ENCODE measurements at regions not wholly inside any gene's neighbourhood (a gene's known extent, or its start where the extent isn't known, plus 50 kb on each side); places are given as distances from the start of the nearest gene placed in this dataset.

DNA sequence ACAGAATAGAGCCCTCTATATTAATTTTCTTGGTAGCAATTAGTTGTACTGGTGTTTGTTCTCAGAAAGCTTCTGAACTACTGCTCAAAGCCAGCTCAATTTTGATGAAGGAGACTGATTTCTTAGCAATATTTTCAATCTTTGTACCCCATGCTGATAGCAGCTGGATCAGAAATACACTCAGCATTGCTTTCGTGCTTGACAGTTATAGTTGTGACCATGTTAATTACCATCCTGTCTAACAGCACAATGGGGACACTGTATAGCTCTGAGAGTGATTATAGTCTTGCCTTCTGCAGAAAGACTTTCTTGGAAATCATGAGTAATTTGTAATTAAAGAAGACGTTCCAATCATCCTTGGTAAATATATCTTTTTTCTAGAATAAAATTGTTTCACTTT lies 79.7 kb upstream of the GNPDA2 start:
- no peak overlapping the region for H3K27ac Mint-ChIP-seq

DNA sequence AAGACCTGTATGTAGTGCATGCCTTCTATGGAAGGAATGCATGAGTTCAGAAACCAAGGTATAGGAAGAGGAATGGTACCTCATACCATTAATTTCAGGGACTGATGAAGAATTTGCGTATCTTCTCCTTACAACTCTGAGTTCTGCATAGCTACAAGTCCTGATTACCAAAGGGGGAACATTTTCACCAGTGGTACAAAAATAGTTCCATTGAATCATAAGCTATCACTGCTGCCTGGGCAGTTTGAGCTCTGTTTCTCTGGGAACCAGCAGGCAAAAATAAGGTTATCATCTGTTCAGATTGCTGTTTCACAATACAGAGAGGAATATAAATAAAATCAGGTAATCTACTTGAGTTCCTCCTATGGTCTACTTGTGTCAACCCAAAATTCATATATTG lies 77.9 kb upstream of the GNPDA2 start:
- ChIA-PET CTCF (no interaction called here), POLR2A (no interaction called here)
- TF ChIP-seq, protein P1, sequence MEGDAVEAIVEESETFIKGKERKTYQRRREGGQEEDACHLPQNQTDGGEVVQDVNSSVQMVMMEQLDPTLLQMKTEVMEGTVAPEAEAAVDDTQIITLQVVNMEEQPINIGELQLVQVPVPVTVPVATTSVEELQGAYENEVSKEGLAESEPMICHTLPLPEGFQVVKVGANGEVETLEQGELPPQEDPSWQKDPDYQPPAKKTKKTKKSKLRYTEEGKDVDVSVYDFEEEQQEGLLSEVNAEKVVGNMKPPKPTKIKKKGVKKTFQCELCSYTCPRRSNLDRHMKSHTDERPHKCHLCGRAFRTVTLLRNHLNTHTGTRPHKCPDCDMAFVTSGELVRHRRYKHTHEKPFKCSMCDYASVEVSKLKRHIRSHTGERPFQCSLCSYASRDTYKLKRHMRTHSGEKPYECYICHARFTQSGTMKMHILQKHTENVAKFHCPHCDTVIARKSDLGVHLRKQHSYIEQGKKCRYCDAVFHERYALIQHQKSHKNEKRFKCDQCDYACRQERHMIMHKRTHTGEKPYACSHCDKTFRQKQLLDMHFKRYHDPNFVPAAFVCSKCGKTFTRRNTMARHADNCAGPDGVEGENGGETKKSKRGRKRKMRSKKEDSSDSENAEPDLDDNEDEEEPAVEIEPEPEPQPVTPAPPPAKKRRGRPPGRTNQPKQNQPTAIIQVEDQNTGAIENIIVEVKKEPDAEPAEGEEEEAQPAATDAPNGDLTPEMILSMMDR (IDR thresholded peaks at IDR 0.05) = no peak
- intact Hi-C loops (cut with micrococcal nuclease) = no loop called here
- DNase-seq (no peak), ATAC-seq (ENCODE audit: low read depth) (no peak)
- no peak overlapping the region for H3K4me3 Mint-ChIP-seq
- H3K36me3 Mint-ChIP-seq (ENCODE audit: low read depth) = no peaks in the 10 kb centered on the region
- H3K9me3 Mint-ChIP-seq = peaks cover 3% of the 10 kb centered on the region
- no peaks in the 10 kb centered on the region for H3K27me3 Mint-ChIP-seq
- H3K4me1 Mint-ChIP-seq = no peaks in the 10 kb centered on the region
- no peak overlapping the region for H3K27ac Mint-ChIP-seq

More for the DNA sequence above, 79.7 kb upstream of the GNPDA2 start:
- H3K27me3 Mint-ChIP-seq = no peaks in the 10 kb centered on the region
- intact Hi-C loops (cut with micrococcal nuclease) = no loop called here
- ATAC-seq (ENCODE audit: low read depth) (no peak), DNase-seq (no peak)
- TF ChIP-seq, protein P1 (IDR thresholded peaks at IDR 0.05) = no peak
- no peaks in the 10 kb centered on the region for H3K4me1 Mint-ChIP-seq
- H3K9me3 Mint-ChIP-seq = peaks cover 3% of the 10 kb centered on the region
- H3K4me3 Mint-ChIP-seq = no peak overlapping the region
- ChIA-PET POLR2A (no interaction called here), CTCF (no interaction called here)
- H3K36me3 Mint-ChIP-seq (ENCODE audit: low read depth) = no peaks in the 10 kb centered on the region

DNA sequence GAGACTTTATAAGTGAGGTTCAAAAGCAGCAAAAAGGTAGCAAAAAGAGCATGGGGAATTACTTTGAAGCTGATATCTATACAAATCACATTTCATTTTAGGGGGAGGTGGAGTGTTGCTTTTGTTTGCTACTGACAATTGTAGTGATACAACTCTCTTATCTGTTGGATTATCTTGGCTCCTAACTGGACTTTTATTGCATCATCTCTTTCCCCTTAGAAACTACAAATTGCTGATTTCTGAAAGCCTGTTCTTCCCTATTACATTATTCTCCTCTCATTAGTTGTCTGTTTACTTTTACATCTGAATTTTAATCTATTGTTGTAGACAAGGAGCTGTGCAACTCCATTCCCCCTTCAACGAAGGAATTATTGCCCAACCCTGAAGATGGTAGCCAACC lies 75.0 kb upstream of the GNPDA2 start:
- Mint-ChIP-seq H3K27me3 (no peaks in the 10 kb centered on the region), H3K4me3 (no peak overlapping the region), H3K4me1 (no peaks in the 10 kb centered on the region), H3K27ac (no peak overlapping the region), H3K36me3 (ENCODE audit: low read depth) (no peaks in the 10 kb centered on the region), H3K9me3 (peaks cover 22% of the 10 kb centered on the region)
- POLR2A ChIA-PET = no interaction called here
- ATAC-seq (ENCODE audit: low read depth) (no peak), DNase-seq (no peak)
- intact Hi-C loops (cut with micrococcal nuclease) = no loop called here
- CTCF ChIA-PET = no interaction called here
- TF ChIP-seq, protein P1 (IDR thresholded peaks at IDR 0.05) = no peak

DNA sequence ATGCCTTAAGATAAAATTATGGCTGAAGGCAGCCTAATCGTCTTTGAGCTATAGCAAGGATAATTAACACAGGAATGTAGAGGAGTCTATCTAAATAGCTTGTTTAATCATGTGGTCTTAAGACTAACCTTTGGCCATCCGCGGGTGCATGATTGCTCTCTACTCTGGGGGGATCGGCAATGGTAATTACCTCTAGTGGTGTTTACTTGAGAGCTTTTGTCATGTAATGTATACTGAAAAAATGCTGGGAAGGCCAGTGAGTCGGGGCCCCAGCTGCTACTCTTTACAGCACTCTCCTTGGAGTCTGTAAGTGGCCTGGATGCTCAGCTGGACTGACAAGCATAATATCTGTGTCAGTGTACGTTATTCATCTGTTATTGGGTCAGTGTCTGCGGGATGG lies 65.5 kb upstream of the GNPDA2 start:
- Mint-ChIP-seq H3K36me3 (ENCODE audit: low read depth) (no peaks in the 10 kb centered on the region), H3K4me3 (no peak overlapping the region), H3K9me3 (peaks cover 1% of the 10 kb centered on the region), H3K27me3 (no peaks in the 10 kb centered on the region), H3K27ac (no peak overlapping the region), H3K4me1 (no peaks in the 10 kb centered on the region)
- DNase-seq (no peak), ATAC-seq (ENCODE audit: low read depth) (no peak)
- TF ChIP-seq, protein P1 (IDR thresholded peaks at IDR 0.05) = no peak
- intact Hi-C loops (cut with micrococcal nuclease) = no loop called here
- ChIA-PET POLR2A (no interaction called here), CTCF (no interaction called here)

DNA sequence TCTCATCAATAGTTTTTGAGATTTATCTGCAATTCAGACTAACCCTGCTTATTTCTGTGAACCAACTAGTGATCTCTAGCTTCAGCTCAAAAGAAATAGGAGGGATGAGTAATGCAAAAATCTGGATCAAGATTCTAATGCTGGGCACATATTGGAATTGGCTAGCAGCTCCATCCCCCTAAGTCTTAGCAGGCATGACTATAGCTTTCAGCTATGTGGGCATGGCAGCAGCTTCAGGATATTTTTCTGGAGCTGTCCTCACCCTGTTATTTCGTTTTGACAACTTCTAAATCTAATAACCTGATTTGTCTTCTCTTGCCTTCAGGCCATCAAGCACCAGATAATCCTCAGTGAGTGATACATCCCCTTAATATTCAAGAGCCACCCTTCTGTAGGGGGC lies 50.8 kb upstream of the GNPDA2 start:
- ChIA-PET POLR2A (no interaction called here), CTCF (no interaction called here)
- TF ChIP-seq, protein P1 (IDR thresholded peaks at IDR 0.05) = no peak
- no peak for DNase-seq
- Mint-ChIP-seq H3K27ac (no peak overlapping the region), H3K36me3 (ENCODE audit: low read depth) (no peaks in the 10 kb centered on the region), H3K4me3 (no peak overlapping the region), H3K27me3 (peaks cover 3% of the 10 kb centered on the region), H3K9me3 (peaks cover 12% of the 10 kb centered on the region), H3K4me1 (no peaks in the 10 kb centered on the region)
- ATAC-seq (ENCODE audit: low read depth) = no peak
- intact Hi-C loops (cut with micrococcal nuclease) = no loop called here
